Liver (tissue), 8 donors: ENCODE measurements at regions not wholly inside any gene's neighbourhood (a gene's known extent, or its start where the extent isn't known, plus 50 kb on each side); places are given as distances from the start of the nearest gene placed in this dataset.

Source experiments
- DNase-seq: peaks from one replicate; pipeline ENCODE4 v3.0.0-alpha.2; 2017; ENCODE audit warnings: low spot score
- H3K27ac ChIP-seq, 2 donors: one replicate each; pipeline ENCODE4 v1.7.0; 2013; ENCODE audit warnings: inconsistent platforms in 2 of 2, low read length in 2 of 2, control low read depth in 1 of 2, low read depth in 1 of 2, mild to moderate bottlenecking in 1 of 2
- H3K27me3 ChIP-seq, 4 donors: one replicate each; pipeline versions ENCODE4 v1.6.1 to v1.7.0; 2013; ENCODE audit warnings: low read length in 3 of 4, inconsistent platforms in 1 of 4, mild to moderate bottlenecking in 1 of 4, moderate library complexity in 1 of 4; ENCODE audit not compliant: control insufficient read depth in 4 of 4, insufficient read depth in 4 of 4
- H3K36me3 ChIP-seq, 4 donors: one replicate each; pipeline versions ENCODE4 v1.6.1 to v1.7.0; 2013; ENCODE audit warnings: low read length in 3 of 4, mild to moderate bottlenecking in 3 of 4, low read depth in 1 of 4, moderate library complexity in 1 of 4; ENCODE audit not compliant: control insufficient read depth in 4 of 4, insufficient read depth in 3 of 4
- H3K4me1 ChIP-seq, 4 donors: one replicate each; pipeline versions ENCODE4 v1.6.1 to v1.7.0; 2013; ENCODE audit warnings: low read length in 3 of 4, mild to moderate bottlenecking in 3 of 4, moderate library complexity in 1 of 4; ENCODE audit not compliant: control insufficient read depth in 4 of 4, insufficient read depth in 4 of 4
- H3K4me3 ChIP-seq, 3 donors: one replicate each; pipeline versions ENCODE4 v1.6.1 to v1.7.0; 2013; ENCODE audit warnings: low read length in 3 of 3, control low read depth in 1 of 3, low read depth in 1 of 3, mild to moderate bottlenecking in 1 of 3
- H3K9ac ChIP-seq, 2 donors: one replicate each; pipeline ENCODE4 v1.7.0; 2013; ENCODE audit warnings: low read length in 2 of 2, mild to moderate bottlenecking in 2 of 2, moderate library complexity in 2 of 2, control low read depth in 1 of 2, low read depth in 1 of 2
- H3K9me3 ChIP-seq, 4 donors: one replicate each; pipeline versions ENCODE4 v1.6.1 to v1.7.0; 2013; ENCODE audit warnings: low read length in 3 of 4; ENCODE audit not compliant: control insufficient read depth in 4 of 4
- ATF3 ChIP-seq: IDR thresholded peaks from 2 replicates; pipeline ENCODE4 v1.6.1; 2016; ENCODE audit warnings: antibody characterized with exemption
- EGR1 ChIP-seq, 2 donors: IDR thresholded peaks; 2 replicates each; pipeline ENCODE4 v1.6.1; 2016 to 2018; ENCODE audit warnings: antibody characterized with exemption in 2 of 2, low read depth in 2 of 2
- FOXA1 ChIP-seq: IDR thresholded peaks from 2 replicates; pipeline ENCODE4 v1.6.1; 2016; ENCODE audit warnings: antibody characterized with exemption
- FOXA2 ChIP-seq: IDR thresholded peaks from 2 replicates; pipeline ENCODE4 v1.6.1; 2016; ENCODE audit warnings: antibody characterized with exemption
- GABPA ChIP-seq, 2 donors: IDR thresholded peaks in 1 of 2; conservative IDR thresholded peaks in 1 of 2; 2 replicates each; pipeline ENCODE4 v1.6.1; 2016; ENCODE audit warnings: antibody characterized with exemption in 2 of 2, mild to moderate bottlenecking in 1 of 2, moderate library complexity in 1 of 2
- HNF4A ChIP-seq, 2 donors: conservative IDR thresholded peaks; 2 replicates each; pipeline ENCODE4 v1.6.1; 2016; ENCODE audit warnings: antibody characterized with exemption in 2 of 2, mild to moderate bottlenecking in 2 of 2
- HNF4G ChIP-seq: IDR thresholded peaks from 2 replicates; pipeline ENCODE4 v1.6.1; 2016; ENCODE audit warnings: antibody characterized with exemption
- JUND ChIP-seq, 2 donors: IDR thresholded peaks; 2 replicates each; pipeline ENCODE4 v1.6.1; 2016; ENCODE audit warnings: antibody characterized with exemption in 2 of 2
- NR2F2 ChIP-seq: IDR thresholded peaks from 2 replicates; pipeline ENCODE4 v1.6.1; 2016; ENCODE audit warnings: antibody characterized with exemption
- RAD21 ChIP-seq, 2 donors: IDR thresholded peaks; 2 replicates each; pipeline ENCODE4 v1.6.1; 2016; ENCODE audit warnings: antibody characterized with exemption in 2 of 2, mild to moderate bottlenecking in 2 of 2
- RXRA ChIP-seq, 2 donors: IDR thresholded peaks; 2 replicates each; pipeline ENCODE4 v1.6.1; 2017 to 2018; ENCODE audit warnings: antibody characterized with exemption in 2 of 2, mild to moderate bottlenecking in 1 of 2
- SP1 ChIP-seq: IDR thresholded peaks from 2 replicates; pipeline ENCODE4 v1.6.1; 2018; ENCODE audit warnings: antibody characterized with exemption, mild to moderate bottlenecking
- TAF1 ChIP-seq: conservative IDR thresholded peaks from 2 replicates; pipeline ENCODE4 v1.6.1; 2016; ENCODE audit warnings: antibody characterized with exemption, mild to moderate bottlenecking
- YY1 ChIP-seq: IDR thresholded peaks from 2 replicates; pipeline ENCODE4 v1.6.1; 2016; ENCODE audit warnings: antibody characterized with exemption, mild to moderate bottlenecking
- WGBS: extraction: QIAGEN DNeasy Blood & Tissue Kit; methylation state at CpG from one replicate; pipeline ENCODE4 v1.1.7; 2013; 5-methylcytosine and 5-hydroxymethylcytosine counted together
- TF ChIP-seq, protein P1 (sequence below): fragments of 150-350 bp; IDR thresholded peaks from 2 replicates; pipeline ENCODE4 v1.5.1; 2017; ENCODE audit warnings: improper control_type of control experiment, low read depth, low read length; ENCODE audit not compliant: missing input control
- TF ChIP-seq, protein P2 (sequence below): IDR thresholded peaks from 2 replicates; pipeline ENCODE4 v1.6.1; 2016; ENCODE audit warnings: antibody characterized with exemption, mild to moderate bottlenecking
- TF ChIP-seq, protein P3 (sequence below): IDR thresholded peaks from 2 replicates; pipeline ENCODE4 v1.6.1; 2016; ENCODE audit warnings: antibody characterized with exemption
- TF ChIP-seq, protein P4 (sequence below): IDR thresholded peaks from 2 replicates; pipeline ENCODE4 v1.6.1; 2016; ENCODE audit warnings: antibody characterized with exemption
- donor health status: healthy.
- donor health status: healthy.
- donor health status: healthy.
- donor health status: healthy.
- donor health status: healthy.

GRCh38 chr2:217208867-217209266, 349.0 kb upstream of the TNP1 start:
- H3K4me3 ChIP-seq: no peak overlapping the region
- H3K4me1 ChIP-seq: no peaks in the 10 kb centered on the region
- H3K27ac ChIP-seq: no peak overlapping the region
- TF ChIP-seq, protein P1, sequence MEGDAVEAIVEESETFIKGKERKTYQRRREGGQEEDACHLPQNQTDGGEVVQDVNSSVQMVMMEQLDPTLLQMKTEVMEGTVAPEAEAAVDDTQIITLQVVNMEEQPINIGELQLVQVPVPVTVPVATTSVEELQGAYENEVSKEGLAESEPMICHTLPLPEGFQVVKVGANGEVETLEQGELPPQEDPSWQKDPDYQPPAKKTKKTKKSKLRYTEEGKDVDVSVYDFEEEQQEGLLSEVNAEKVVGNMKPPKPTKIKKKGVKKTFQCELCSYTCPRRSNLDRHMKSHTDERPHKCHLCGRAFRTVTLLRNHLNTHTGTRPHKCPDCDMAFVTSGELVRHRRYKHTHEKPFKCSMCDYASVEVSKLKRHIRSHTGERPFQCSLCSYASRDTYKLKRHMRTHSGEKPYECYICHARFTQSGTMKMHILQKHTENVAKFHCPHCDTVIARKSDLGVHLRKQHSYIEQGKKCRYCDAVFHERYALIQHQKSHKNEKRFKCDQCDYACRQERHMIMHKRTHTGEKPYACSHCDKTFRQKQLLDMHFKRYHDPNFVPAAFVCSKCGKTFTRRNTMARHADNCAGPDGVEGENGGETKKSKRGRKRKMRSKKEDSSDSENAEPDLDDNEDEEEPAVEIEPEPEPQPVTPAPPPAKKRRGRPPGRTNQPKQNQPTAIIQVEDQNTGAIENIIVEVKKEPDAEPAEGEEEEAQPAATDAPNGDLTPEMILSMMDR: no peak
- no peak for TF ChIP-seq JUND (IDR thresholded peaks at IDR 0.05)
- no peak for TF ChIP-seq FOXA2
- TF ChIP-seq TAF1: no peak
- no peak for TF ChIP-seq NR2F2
- TF ChIP-seq GABPA (IDR thresholded peaks at IDR 0.05 in 1 of 2, conservative IDR thresholded peaks at IDR 0.05 in 1 of 2): no peak
- TF ChIP-seq RXRA (IDR thresholded peaks at IDR 0.05): no peak
- TF ChIP-seq EGR1 (IDR thresholded peaks at IDR 0.05; ENCODE audit: low read depth in 2 of 2): no peak
- no peak for TF ChIP-seq FOXA1
- no peak for TF ChIP-seq HNF4G
- no peak for TF ChIP-seq YY1
- TF ChIP-seq HNF4A (conservative IDR thresholded peaks at IDR 0.05): no peak
- no peak for TF ChIP-seq ATF3
- no peak for TF ChIP-seq RAD21 (IDR thresholded peaks at IDR 0.05)
- TF ChIP-seq, protein P2, sequence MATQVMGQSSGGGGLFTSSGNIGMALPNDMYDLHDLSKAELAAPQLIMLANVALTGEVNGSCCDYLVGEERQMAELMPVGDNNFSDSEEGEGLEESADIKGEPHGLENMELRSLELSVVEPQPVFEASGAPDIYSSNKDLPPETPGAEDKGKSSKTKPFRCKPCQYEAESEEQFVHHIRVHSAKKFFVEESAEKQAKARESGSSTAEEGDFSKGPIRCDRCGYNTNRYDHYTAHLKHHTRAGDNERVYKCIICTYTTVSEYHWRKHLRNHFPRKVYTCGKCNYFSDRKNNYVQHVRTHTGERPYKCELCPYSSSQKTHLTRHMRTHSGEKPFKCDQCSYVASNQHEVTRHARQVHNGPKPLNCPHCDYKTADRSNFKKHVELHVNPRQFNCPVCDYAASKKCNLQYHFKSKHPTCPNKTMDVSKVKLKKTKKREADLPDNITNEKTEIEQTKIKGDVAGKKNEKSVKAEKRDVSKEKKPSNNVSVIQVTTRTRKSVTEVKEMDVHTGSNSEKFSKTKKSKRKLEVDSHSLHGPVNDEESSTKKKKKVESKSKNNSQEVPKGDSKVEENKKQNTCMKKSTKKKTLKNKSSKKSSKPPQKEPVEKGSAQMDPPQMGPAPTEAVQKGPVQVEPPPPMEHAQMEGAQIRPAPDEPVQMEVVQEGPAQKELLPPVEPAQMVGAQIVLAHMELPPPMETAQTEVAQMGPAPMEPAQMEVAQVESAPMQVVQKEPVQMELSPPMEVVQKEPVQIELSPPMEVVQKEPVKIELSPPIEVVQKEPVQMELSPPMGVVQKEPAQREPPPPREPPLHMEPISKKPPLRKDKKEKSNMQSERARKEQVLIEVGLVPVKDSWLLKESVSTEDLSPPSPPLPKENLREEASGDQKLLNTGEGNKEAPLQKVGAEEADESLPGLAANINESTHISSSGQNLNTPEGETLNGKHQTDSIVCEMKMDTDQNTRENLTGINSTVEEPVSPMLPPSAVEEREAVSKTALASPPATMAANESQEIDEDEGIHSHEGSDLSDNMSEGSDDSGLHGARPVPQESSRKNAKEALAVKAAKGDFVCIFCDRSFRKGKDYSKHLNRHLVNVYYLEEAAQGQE: no peak
- TF ChIP-seq, protein P3, sequence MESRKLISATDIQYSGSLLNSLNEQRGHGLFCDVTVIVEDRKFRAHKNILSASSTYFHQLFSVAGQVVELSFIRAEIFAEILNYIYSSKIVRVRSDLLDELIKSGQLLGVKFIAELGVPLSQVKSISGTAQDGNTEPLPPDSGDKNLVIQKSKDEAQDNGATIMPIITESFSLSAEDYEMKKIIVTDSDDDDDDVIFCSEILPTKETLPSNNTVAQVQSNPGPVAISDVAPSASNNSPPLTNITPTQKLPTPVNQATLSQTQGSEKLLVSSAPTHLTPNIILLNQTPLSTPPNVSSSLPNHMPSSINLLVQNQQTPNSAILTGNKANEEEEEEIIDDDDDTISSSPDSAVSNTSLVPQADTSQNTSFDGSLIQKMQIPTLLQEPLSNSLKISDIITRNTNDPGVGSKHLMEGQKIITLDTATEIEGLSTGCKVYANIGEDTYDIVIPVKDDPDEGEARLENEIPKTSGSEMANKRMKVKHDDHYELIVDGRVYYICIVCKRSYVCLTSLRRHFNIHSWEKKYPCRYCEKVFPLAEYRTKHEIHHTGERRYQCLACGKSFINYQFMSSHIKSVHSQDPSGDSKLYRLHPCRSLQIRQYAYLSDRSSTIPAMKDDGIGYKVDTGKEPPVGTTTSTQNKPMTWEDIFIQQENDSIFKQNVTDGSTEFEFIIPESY: no peak
- TF ChIP-seq SP1: no peak
- no peaks in the 10 kb centered on the region for H3K36me3 ChIP-seq
- 100% methylated on average over 1 of the region's 1 CpG for WGBS
- peaks cover 0 to 7% (median 0%) of the 10 kb centered on the region in 4 donors for H3K27me3 ChIP-seq
- DNase-seq: no peak
- no peak overlapping the region for H3K9ac ChIP-seq
- H3K9me3 ChIP-seq: no peaks in the 10 kb centered on the region

DNA sequence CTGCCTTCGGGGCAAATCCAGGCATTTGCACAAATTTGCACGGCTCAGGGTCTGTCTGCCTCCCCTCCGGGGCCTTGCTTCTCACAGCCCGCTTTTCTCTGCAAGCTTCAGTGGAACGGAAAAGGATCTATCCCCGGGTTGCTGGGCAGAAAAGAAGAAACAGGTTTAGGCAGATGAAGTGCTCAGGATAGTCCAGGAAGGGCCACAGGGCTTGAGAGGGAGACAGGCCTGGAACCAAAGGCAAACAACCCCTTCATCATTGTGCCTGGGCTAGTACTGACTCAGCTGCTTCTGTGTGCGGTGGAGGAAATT, 347.8 kb upstream of the TNP1 start:
- 87% methylated on average over 7 of the region's 7 CpGs for WGBS
- H3K4me1 ChIP-seq: no peaks in the 10 kb centered on the region
- no peaks in the 10 kb centered on the region for H3K36me3 ChIP-seq
- TF ChIP-seq HNF4A (conservative IDR thresholded peaks at IDR 0.05) (no peak), EGR1 (IDR thresholded peaks at IDR 0.05; ENCODE audit: low read depth in 2 of 2) (no peak), FOXA1 (no peak), SP1 (no peak), JUND (IDR thresholded peaks at IDR 0.05) (no peak), NR2F2 (no peak)
- TF ChIP-seq, protein P2: no peak
- TF ChIP-seq, protein P3: no peak
- TF ChIP-seq, protein P4, sequence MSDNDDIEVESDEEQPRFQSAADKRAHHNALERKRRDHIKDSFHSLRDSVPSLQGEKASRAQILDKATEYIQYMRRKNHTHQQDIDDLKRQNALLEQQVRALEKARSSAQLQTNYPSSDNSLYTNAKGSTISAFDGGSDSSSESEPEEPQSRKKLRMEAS: no peak
- no peak overlapping the region for H3K27ac ChIP-seq
- H3K9me3 ChIP-seq: no peaks in the 10 kb centered on the region
- H3K4me3 ChIP-seq: no peak overlapping the region
- H3K9ac ChIP-seq: no peak overlapping the region
- H3K27me3 ChIP-seq: peaks cover 0 to 7% (median 0%) of the 10 kb centered on the region in 4 donors
- DNase-seq: no peak
